Stimulated activated CD8-positive, alpha-beta memory T cell treated with anti-CD3 and anti-CD28 coated beads, Interleukin-12 subunit alpha, Interleukin-12 subunit beta, amount 100 ng/mL, for 24 hours (primary cell): ENCODE measurements at regions not wholly inside any gene's neighbourhood (a gene's known extent, or its start where the extent isn't known, plus 50 kb on each side); places are given as distances from the start of the nearest gene placed in this dataset.

Source experiments
- DNase-seq: peaks from one replicate; pipeline ENCODE4 v3.0.0-alpha.2; 2020; ENCODE audit errors: extremely low read depth

- no peak for DNase-seq
Observed at GRCh38 chr21:41076064-41076463, 91.9 kb upstream of the BACE2 start.

- no peak for DNase-seq
Observed at GRCh38 chr21:41079159-41079558, 88.8 kb upstream of the BACE2 start.

- no peak for DNase-seq
Observed at GRCh38 chr21:41080485-41081121, 87.4 kb upstream of the BACE2 start.

- no peak for DNase-seq
Observed at GRCh38 chr21:41086569-41086968, 81.4 kb upstream of the BACE2 start.

GRCh38 chr21:41090981-41091380 lies 77.0 kb upstream of the BACE2 start:
- DNase-seq, result no peak

- DNase-seq, result no peak
Observed at GRCh38 chr21:41091616-41092015, 76.3 kb upstream of the BACE2 start.

- DNase-seq, result no peak
Observed at GRCh38 chr21:41092312-41092711, 75.6 kb upstream of the BACE2 start.

GRCh38 chr21:41095983-41096382 lies 72.0 kb upstream of the BACE2 start:
- no peak for DNase-seq

GRCh38 chr21:41098076-41098475 lies 69.9 kb upstream of the BACE2 start:
- DNase-seq, result no peak

GRCh38 chr21:41098481-41099042 lies 69.4 kb upstream of the BACE2 start:
- no peak for DNase-seq

GRCh38 chr21:41100826-41101550 lies 67.0 kb upstream of the BACE2 start:
- DNase-seq, result no peak

GRCh38 chr21:41102281-41102680 lies 65.7 kb upstream of the BACE2 start:
- no peak for DNase-seq

- no peak for DNase-seq
Observed at GRCh38 chr21:41107602-41108001, 60.4 kb upstream of the BACE2 start.

- no peak for DNase-seq
Observed at GRCh38 chr21:41108668-41109585, 59.0 kb upstream of the BACE2 start.

GRCh38 chr21:41110161-41110560 lies 57.8 kb upstream of the BACE2 start:
- no peak for DNase-seq

- DNase-seq, result no peak
Observed at GRCh38 chr21:41110664-41111063, 57.3 kb upstream of the BACE2 start.

- DNase-seq, result no peak
Observed at GRCh38 chr21:41111681-41112080, 56.3 kb upstream of the BACE2 start.

GRCh38 chr21:41112740-41113692 lies 54.9 kb upstream of the BACE2 start:
- DNase-seq, result no peak

GRCh38 chr21:41115851-41116250 lies 52.1 kb upstream of the BACE2 start:
- DNase-seq, result no peak
